ENCODE measurements at regions not wholly inside any gene's neighbourhood (a gene's known extent, or its start where the extent isn't known, plus 50 kb on each side); places are given as distances from the start of the nearest gene placed in this dataset.
"Not testable (repeated sequence)": the region's sequence is repeated elsewhere in the genome, so short reads cannot be mapped to it uniquely, and the experiment has no call there.

GRCh38 chr1:215426101-215426500 lies 141.0 kb upstream of the KCTD3 start:
- Mint-ChIP-seq H3K4me3 (ENCODE audit: unreplicated experiment) (no peak overlapping the region), H3K9me3 (ENCODE audit: unreplicated experiment) (peaks cover 2% of the 10 kb centered on the region), H3K36me3 (ENCODE audit: unreplicated experiment) (no peaks in the 10 kb centered on the region), H3K4me1 (ENCODE audit: low read depth, unreplicated experiment) (peaks cover 5% of the 10 kb centered on the region), H3K27ac (ENCODE audit: unreplicated experiment) (no peak overlapping the region), H3K27me3 (ENCODE audit: unreplicated experiment) (peaks cover 2% of the 10 kb centered on the region)
- DNase-seq = no peak
- TF ChIP-seq CTCF (IDR thresholded peaks at IDR 0.05; ENCODE audit: partially characterized antibody, unreplicated experiment) = no peak

- H3K4me3 Mint-ChIP-seq (ENCODE audit: unreplicated experiment); H3K4me1 Mint-ChIP-seq (ENCODE audit: low read depth, unreplicated experiment); H3K36me3 Mint-ChIP-seq (ENCODE audit: unreplicated experiment); DNase-seq; H3K27ac Mint-ChIP-seq (ENCODE audit: unreplicated experiment); H3K9me3 Mint-ChIP-seq (ENCODE audit: unreplicated experiment); H3K27me3 Mint-ChIP-seq (ENCODE audit: unreplicated experiment): not testable (repeated sequence)
These were observed 134.4 kb upstream of the KCTD3 start for GRCh38 chr1:215432483-215433227.

- no peak for DNase-seq
- no peaks in the 10 kb centered on the region for H3K9me3 Mint-ChIP-seq (ENCODE audit: unreplicated experiment)
- no peak overlapping the region for H3K27ac Mint-ChIP-seq (ENCODE audit: unreplicated experiment)
- H3K4me1 Mint-ChIP-seq (ENCODE audit: low read depth, unreplicated experiment) = no peaks in the 10 kb centered on the region
- no peaks in the 10 kb centered on the region for H3K36me3 Mint-ChIP-seq (ENCODE audit: unreplicated experiment)
- H3K4me3 Mint-ChIP-seq (ENCODE audit: unreplicated experiment) = no peak overlapping the region
- peaks cover 2% of the 10 kb centered on the region for H3K27me3 Mint-ChIP-seq (ENCODE audit: unreplicated experiment)
- no peak for TF ChIP-seq CTCF (IDR thresholded peaks at IDR 0.05; ENCODE audit: partially characterized antibody, unreplicated experiment)
These were observed 133.9 kb upstream of the KCTD3 start for GRCh38 chr1:215433237-215433636.

DNA sequence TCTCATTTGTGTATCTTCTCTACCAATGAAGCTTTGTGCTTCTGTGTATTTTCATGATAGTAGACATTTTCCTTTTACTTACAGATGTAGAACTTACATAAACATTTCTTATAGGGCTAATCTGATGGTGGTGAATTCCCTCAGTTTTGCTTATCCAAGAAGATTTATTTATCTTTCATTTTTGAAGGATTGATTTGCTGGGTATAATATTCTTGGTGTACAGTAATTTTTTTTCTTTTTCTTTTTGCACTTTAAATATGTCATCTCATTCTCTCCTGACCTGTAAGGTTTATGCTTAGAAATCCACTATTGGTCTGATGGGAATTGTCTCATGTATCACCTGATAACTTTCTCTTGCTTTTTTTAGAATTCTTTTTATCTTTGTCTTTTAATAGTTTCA lies 127.6 kb upstream of the KCTD3 start:
- no peaks in the 10 kb centered on the region for H3K9me3 Mint-ChIP-seq (ENCODE audit: unreplicated experiment)
- TF ChIP-seq CTCF (IDR thresholded peaks at IDR 0.05; ENCODE audit: partially characterized antibody, unreplicated experiment) = no peak
- DNase-seq = no peak
- no peak overlapping the region for H3K27ac Mint-ChIP-seq (ENCODE audit: unreplicated experiment)
- H3K36me3 Mint-ChIP-seq (ENCODE audit: unreplicated experiment) = no peaks in the 10 kb centered on the region
- H3K4me1 Mint-ChIP-seq (ENCODE audit: low read depth, unreplicated experiment) = no peaks in the 10 kb centered on the region
- no peak overlapping the region for H3K4me3 Mint-ChIP-seq (ENCODE audit: unreplicated experiment)
- no peaks in the 10 kb centered on the region for H3K27me3 Mint-ChIP-seq (ENCODE audit: unreplicated experiment)

DNA sequence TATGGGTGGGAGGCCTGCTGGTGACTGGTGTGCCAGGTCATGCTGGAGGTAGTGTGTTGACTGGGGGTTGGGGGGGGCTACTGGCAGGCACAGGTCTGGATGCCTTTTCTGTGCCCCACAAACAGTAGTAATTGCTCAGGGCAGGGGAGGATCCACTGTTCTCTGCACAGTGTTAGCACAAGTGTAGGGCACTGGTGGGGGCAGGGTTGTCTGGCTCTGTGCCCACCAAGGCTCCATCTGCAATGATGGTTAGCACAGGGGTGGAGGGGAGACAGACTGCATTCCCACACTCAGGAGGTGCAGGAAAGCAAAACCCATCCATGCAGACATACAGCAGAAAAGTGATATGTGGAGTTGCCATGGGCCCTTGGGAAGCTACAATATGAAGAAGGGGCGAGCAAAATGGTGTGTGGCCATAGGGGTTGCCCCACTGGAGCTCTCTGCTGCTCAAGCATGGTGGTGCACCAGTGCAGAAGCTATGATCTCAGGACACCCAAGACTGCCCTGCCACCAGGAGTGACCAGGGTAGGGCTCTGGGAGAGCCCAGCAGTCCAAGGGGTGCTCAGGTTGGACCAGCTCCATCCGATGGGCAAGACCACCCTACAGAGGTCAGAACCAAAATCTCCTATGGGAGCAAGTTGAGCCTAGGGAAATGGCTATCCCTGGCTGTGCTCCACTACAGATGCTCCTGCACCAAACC lies 122.2 kb upstream of the KCTD3 start:
- Mint-ChIP-seq H3K9me3 (ENCODE audit: unreplicated experiment) (peaks cover 5% of the 10 kb centered on the region), H3K27me3 (ENCODE audit: unreplicated experiment) (no peaks in the 10 kb centered on the region), H3K4me1 (ENCODE audit: low read depth, unreplicated experiment) (no peaks in the 10 kb centered on the region), H3K27ac (ENCODE audit: unreplicated experiment) (no peak overlapping the region), H3K4me3 (ENCODE audit: unreplicated experiment) (no peak overlapping the region), H3K36me3 (ENCODE audit: unreplicated experiment) (no peaks in the 10 kb centered on the region)
- TF ChIP-seq CTCF (IDR thresholded peaks at IDR 0.05; ENCODE audit: partially characterized antibody, unreplicated experiment) = no peak
- no peak for DNase-seq

DNA sequence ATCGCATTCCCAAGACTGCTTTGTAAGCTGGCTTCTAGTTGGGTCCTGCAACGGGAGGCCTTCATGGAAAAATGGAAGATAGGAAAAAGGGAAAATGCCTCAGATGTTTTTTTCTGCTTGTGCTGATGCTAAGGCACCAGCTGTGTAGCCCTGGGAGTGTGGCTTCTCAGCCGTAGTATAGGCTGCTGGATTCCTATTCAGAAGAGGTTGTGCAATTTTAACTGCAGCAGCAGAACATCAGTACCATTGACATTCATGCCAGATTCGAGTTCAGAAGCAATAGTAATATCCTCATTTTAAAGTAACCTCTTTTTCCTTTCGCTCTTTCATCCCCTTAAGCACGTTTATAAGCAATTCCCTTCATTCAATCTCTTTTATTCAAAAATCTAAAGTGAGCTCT lies 119.1 kb upstream of the KCTD3 start:
- DNase-seq; H3K4me1 Mint-ChIP-seq (ENCODE audit: low read depth, unreplicated experiment); H3K27me3 Mint-ChIP-seq (ENCODE audit: unreplicated experiment); H3K27ac Mint-ChIP-seq (ENCODE audit: unreplicated experiment); H3K9me3 Mint-ChIP-seq (ENCODE audit: unreplicated experiment); H3K36me3 Mint-ChIP-seq (ENCODE audit: unreplicated experiment); H3K4me3 Mint-ChIP-seq (ENCODE audit: unreplicated experiment): not testable (repeated sequence)

DNA sequence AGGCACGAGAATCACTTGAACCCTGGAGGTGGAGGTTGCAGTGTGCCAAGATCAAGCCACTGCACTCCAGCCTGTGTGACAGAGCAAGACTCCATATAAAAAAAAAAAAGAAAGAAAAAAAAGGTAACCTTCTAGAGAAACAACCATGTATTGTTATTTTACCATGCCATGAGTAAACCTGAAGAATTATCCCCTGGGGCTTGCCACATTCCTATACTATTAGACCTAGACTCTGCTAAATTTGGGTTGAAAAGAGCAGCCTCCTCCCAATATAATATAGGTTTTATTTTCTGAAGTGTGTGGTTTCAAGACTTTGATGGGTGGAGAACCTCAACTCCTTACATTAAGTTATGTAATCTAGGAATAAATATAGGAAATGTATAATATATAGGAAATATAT lies 118.0 kb upstream of the KCTD3 start:
- H3K4me1 Mint-ChIP-seq (ENCODE audit: low read depth, unreplicated experiment); DNase-seq; H3K36me3 Mint-ChIP-seq (ENCODE audit: unreplicated experiment); H3K4me3 Mint-ChIP-seq (ENCODE audit: unreplicated experiment); H3K27me3 Mint-ChIP-seq (ENCODE audit: unreplicated experiment); H3K9me3 Mint-ChIP-seq (ENCODE audit: unreplicated experiment); H3K27ac Mint-ChIP-seq (ENCODE audit: unreplicated experiment): not testable (repeated sequence)
